ENCODE measurements at regions not wholly inside any gene's neighbourhood (a gene's known extent, or its start where the extent isn't known, plus 50 kb on each side); places are given as distances from the start of the nearest gene placed in this dataset.
"Not testable (repeated sequence)": the region's sequence is repeated elsewhere in the genome, so short reads cannot be mapped to it uniquely, and the experiment has no call there.

DNA sequence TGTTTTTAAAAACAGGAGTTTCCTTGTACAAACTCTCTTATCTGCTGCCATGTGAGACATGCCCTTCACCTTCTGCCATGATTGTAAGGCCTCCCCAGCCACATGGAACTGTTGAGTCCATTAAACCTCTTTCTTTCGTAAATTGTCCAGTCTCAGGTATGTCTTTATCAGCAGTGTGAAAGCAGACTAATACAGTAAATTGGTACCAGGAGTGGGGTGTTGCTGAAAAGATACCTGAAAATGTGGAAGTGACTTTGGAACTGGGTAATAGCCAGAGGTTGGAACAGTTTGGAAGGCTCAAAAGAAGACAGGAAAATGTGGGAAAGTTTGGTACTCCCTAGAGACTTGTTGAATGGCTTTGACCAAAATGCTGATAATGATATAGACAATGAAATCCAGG is 440.4 kb downstream of the MRPL39 start:
- TF ChIP-seq, protein P1, sequence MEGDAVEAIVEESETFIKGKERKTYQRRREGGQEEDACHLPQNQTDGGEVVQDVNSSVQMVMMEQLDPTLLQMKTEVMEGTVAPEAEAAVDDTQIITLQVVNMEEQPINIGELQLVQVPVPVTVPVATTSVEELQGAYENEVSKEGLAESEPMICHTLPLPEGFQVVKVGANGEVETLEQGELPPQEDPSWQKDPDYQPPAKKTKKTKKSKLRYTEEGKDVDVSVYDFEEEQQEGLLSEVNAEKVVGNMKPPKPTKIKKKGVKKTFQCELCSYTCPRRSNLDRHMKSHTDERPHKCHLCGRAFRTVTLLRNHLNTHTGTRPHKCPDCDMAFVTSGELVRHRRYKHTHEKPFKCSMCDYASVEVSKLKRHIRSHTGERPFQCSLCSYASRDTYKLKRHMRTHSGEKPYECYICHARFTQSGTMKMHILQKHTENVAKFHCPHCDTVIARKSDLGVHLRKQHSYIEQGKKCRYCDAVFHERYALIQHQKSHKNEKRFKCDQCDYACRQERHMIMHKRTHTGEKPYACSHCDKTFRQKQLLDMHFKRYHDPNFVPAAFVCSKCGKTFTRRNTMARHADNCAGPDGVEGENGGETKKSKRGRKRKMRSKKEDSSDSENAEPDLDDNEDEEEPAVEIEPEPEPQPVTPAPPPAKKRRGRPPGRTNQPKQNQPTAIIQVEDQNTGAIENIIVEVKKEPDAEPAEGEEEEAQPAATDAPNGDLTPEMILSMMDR (IDR thresholded peaks at IDR 0.05; ENCODE audit: borderline replicate concordance, extremely low read depth, low read length, poor library complexity, severe bottlenecking), result not testable (repeated sequence)
- TF ChIP-seq EZH2 (IDR thresholded peaks at IDR 0.05; ENCODE audit: borderline replicate concordance, low read depth, low read length, severe bottlenecking), result not testable (repeated sequence)

Data from DND-41 (cell line).